SU-DHL-6 (cell line): ENCODE measurements at regions not wholly inside any gene's neighbourhood (a gene's known extent, or its start where the extent isn't known, plus 50 kb on each side); places are given as distances from the start of the nearest gene placed in this dataset.

ENCODE experiments used
- H2AFZ ChIP-seq: fragments of 200-600 bp; sonication (generic); 2 replicates; pipeline ENCODE4 v1.6.1; 2014; ENCODE audit warnings: low read depth, mild to moderate bottlenecking, moderate library complexity, mixed read lengths, antibody characterized with exemption, low read length; ENCODE audit not compliant: severe bottlenecking
- H3F3A ChIP-seq: fragments of 200-600 bp; shearing (Covaris generic); 2 replicates; pipeline ENCODE4 v1.6.0; 2016; ENCODE audit warnings: antibody characterized with exemption, mild to moderate bottlenecking; ENCODE audit not compliant: insufficient read depth
- H3K27ac ChIP-seq: fragments of 200-600 bp; sonication (generic); 2 replicates; pipeline ENCODE4 v1.5.1; 2016; ENCODE audit warnings: low read depth, mild to moderate bottlenecking, low read length, moderate library complexity, mixed read lengths
- H3K27me3 ChIP-seq: fragments of 200-600 bp; sonication (generic), shearing (Covaris generic); 2 replicates; pipeline ENCODE4 v1.6.0; 2014; ENCODE audit warnings: mild to moderate bottlenecking, low read length
- H3K36me3 ChIP-seq: fragments of 200-600 bp; sonication (generic); 2 replicates; pipeline ENCODE4 v1.6.1; 2014; ENCODE audit warnings: mild to moderate bottlenecking, low read length, mixed read lengths
- H3K4me2 ChIP-seq: fragments of 300-600, 200-600 bp; shearing (Covaris generic), sonication (generic); 2 replicates; pipeline ENCODE4 v1.6.0; 2014; ENCODE audit warnings: low read length, low read depth, mild to moderate bottlenecking; ENCODE audit not compliant: poor library complexity, severe bottlenecking
- H3K4me3 ChIP-seq: fragments of 200-600 bp; sonication (generic); 2 replicates; pipeline ENCODE4 v1.5.1; 2014; ENCODE audit warnings: antibody characterized with exemption, low read length, mild to moderate bottlenecking, mixed read lengths; ENCODE audit not compliant: insufficient read depth, poor library complexity, severe bottlenecking
- H3K79me2 ChIP-seq: fragments of 200-600 bp; sonication (generic); 2 replicates; pipeline ENCODE4 v1.6.1; 2014; ENCODE audit warnings: mild to moderate bottlenecking, low read length, moderate library complexity; ENCODE audit not compliant: insufficient read depth
- H3K9ac ChIP-seq: fragments of 200-600 bp; sonication (generic); 2 replicates; pipeline ENCODE4 v1.7.0; 2014; ENCODE audit warnings: mild to moderate bottlenecking, low read length
- H3K9me2 ChIP-seq: fragments of 200-600 bp; sonication (generic); replicated peaks from 2 replicates; pipeline ENCODE4 v1.6.1; 2014; ENCODE audit warnings: low read length; ENCODE audit not compliant: insufficient read depth
- H3K9me3 ChIP-seq: fragments of 200-600 bp; sonication (generic); 2 replicates; pipeline ENCODE4 v1.6.1; 2014; ENCODE audit warnings: low read length, mixed read lengths; ENCODE audit not compliant: insufficient read depth
- H4K20me1 ChIP-seq: fragments of 200-600 bp; sonication (generic); 2 replicates; pipeline ENCODE4 v1.6.1; 2014; ENCODE audit warnings: low read depth, mild to moderate bottlenecking, antibody characterized with exemption, low read length, moderate library complexity, mixed read lengths
- EZH2phosphoT487 ChIP-seq: fragments of 200-600 bp; sonication (generic), shearing (Covaris generic); conservative IDR thresholded peaks from 2 replicates; pipeline ENCODE4 v1.6.1; 2018; ENCODE audit warnings: mild to moderate bottlenecking, antibody characterized with exemption, low read length, moderate library complexity, mixed read lengths
- TF ChIP-seq, protein P1 (sequence below): fragments of 200-600 bp; sonication (generic); IDR thresholded peaks from one replicate; pipeline ENCODE4 v1.5.1; 2017; ENCODE audit warnings: antibody characterized with exemption, mild to moderate bottlenecking, low read length, moderate library complexity; ENCODE audit not compliant: insufficient read depth, poor library complexity, severe bottlenecking

DNA sequence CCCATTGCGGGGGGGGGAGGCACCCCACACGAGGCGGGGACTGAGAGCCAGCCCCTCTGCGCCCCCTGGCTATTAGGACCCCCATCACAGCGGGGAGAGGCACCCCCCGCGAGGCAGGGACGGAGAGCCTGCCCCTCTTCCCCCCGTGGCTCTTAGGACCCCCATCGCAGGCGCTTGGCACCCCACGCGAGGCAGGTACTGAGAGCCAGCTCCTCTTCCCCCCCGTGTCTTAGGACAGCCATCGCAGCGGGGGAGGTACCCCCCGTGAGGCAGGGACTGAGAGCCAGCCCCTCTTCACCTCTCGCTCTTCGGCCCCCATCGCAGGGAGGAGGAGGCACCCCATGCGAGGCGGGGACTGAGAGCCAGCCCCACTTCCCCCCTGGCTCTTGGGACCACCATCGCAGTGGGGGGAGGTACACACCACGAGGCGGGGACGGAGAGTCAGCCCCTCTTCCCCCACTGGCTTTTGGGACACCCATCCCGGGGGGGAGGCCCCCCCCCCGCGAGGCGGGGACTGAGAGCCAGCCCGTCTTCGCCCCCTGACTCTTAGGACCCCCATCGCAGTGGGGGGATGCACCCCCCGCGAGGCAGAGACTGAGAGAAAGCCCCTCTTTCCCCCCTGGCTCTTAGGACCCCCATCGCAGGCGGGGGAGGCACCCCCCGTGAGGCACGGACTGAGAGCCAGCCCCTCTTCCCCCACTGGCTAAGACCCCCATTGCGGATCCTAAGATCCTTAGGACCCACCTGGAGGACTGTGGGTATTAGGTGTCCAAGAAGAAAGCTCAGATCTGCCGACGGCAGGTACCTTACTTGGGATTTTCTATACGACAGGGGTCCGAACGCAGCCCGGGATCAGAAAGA is 198.6 kb upstream of the PZP start:
- TF ChIP-seq, protein P1, sequence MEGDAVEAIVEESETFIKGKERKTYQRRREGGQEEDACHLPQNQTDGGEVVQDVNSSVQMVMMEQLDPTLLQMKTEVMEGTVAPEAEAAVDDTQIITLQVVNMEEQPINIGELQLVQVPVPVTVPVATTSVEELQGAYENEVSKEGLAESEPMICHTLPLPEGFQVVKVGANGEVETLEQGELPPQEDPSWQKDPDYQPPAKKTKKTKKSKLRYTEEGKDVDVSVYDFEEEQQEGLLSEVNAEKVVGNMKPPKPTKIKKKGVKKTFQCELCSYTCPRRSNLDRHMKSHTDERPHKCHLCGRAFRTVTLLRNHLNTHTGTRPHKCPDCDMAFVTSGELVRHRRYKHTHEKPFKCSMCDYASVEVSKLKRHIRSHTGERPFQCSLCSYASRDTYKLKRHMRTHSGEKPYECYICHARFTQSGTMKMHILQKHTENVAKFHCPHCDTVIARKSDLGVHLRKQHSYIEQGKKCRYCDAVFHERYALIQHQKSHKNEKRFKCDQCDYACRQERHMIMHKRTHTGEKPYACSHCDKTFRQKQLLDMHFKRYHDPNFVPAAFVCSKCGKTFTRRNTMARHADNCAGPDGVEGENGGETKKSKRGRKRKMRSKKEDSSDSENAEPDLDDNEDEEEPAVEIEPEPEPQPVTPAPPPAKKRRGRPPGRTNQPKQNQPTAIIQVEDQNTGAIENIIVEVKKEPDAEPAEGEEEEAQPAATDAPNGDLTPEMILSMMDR: no peak
- TF ChIP-seq EZH2phosphoT487: no peak
- H3K27ac ChIP-seq: no peak overlapping the region
- H3K4me3 ChIP-seq: no peak overlapping the region
- no peaks in the 10 kb centered on the region for H4K20me1 ChIP-seq
- no peaks in the 10 kb centered on the region for H3K9me3 ChIP-seq
- H3K79me2 ChIP-seq: no peaks in the 10 kb centered on the region
- H3K9me2 ChIP-seq: no peaks in the 10 kb centered on the region
- H3K4me2 ChIP-seq: no peak overlapping the region
- H3F3A ChIP-seq: no peaks in the 10 kb centered on the region
- H3K27me3 ChIP-seq: no peaks in the 10 kb centered on the region
- H3K9ac ChIP-seq: no peak overlapping the region
- H3K36me3 ChIP-seq: no peaks in the 10 kb centered on the region
- H2AFZ ChIP-seq: no peak overlapping the region

DNA sequence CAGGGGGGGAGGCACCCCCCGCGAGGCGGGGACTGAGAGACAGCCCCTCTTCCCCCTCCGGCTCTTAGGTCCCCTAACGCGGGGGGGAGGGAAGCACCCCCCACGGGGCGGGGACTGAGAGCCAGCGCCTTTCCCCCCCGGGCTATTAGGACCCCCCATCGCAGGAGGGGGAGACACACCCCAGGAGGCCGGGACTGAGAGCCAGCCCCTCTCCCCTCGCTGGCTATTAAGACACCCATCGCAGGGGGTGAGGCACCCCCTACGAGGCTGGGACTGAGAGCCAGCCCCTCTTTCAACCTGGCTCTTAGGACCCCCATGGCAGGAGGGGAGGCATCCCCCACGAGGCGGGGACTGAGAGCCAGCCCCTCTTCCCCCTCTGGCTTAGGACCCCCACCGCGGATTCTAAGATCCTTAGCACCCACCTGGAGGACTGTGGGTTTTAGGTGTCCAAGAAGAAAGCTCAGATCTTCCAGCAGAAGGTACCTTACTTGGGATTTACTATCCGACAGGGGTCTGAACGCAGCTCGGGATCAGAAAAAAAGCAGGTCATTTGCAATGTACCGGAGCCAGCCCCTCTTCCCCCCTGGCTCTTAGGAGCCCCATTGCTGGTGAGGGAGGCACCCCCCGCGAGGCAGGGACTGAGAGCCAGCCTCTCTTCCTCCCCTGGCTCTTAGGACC is 197.8 kb upstream of the PZP start:
- H2AFZ ChIP-seq: no peak overlapping the region
- H3K9me3 ChIP-seq: no peaks in the 10 kb centered on the region
- H3K4me2 ChIP-seq: no peak overlapping the region
- H3K4me3 ChIP-seq: no peak overlapping the region
- H3K27me3 ChIP-seq: no peaks in the 10 kb centered on the region
- no peaks in the 10 kb centered on the region for H3F3A ChIP-seq
- H3K27ac ChIP-seq: no peak overlapping the region
- H3K9ac ChIP-seq: no peak overlapping the region
- H4K20me1 ChIP-seq: no peaks in the 10 kb centered on the region
- TF ChIP-seq, protein P1: no peak
- no peak for TF ChIP-seq EZH2phosphoT487
- no peaks in the 10 kb centered on the region for H3K9me2 ChIP-seq
- H3K36me3 ChIP-seq: no peaks in the 10 kb centered on the region
- no peaks in the 10 kb centered on the region for H3K79me2 ChIP-seq

DNA sequence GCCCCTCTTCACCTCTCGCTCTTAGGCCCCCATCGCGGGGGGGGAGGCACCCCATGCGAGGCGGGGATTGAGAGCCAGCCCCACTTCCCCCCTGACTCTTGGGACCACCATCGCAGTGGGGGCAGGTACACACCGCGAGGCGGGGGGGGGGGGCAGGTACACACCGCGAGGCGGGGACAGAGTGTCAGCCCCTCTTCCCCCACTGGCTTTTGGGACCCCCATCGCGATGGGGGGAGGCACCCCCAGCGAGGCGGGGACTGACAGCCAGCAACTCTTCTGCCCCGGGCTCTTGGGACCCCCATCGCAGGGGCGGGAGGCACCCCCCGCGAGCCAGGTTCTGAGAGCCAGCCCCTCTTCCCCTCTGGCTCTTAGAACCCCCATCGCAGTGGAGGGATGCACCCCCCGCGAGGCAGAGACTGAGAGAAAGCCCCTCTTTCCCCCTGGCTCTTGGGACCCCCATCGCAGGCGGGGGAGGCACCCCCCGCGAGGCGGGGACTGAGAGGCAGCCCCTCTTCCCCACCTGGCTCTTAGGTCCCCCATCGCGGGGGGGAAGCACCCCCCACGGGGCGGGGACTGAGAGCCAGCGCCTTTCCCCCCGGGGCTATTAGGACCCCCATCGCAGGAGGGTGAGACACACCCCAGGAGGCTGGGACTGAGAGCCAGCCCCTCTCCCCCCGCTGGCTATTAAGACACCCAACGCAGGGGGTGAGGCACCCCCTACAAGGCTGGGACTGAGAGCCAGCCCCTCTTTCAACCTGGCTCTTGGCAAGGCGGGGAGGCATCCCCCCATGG is 196.5 kb upstream of the PZP start:
- H3F3A ChIP-seq: no peaks in the 10 kb centered on the region
- H2AFZ ChIP-seq: no peak overlapping the region
- no peaks in the 10 kb centered on the region for H3K36me3 ChIP-seq

More for the DNA sequence above, 196.5 kb upstream of the PZP start:
- H4K20me1 ChIP-seq: no peaks in the 10 kb centered on the region
- H3K4me2 ChIP-seq: no peak overlapping the region
- H3K9me2 ChIP-seq: no peaks in the 10 kb centered on the region
- no peak overlapping the region for H3K9ac ChIP-seq
- H3K27me3 ChIP-seq: no peaks in the 10 kb centered on the region
- no peak overlapping the region for H3K4me3 ChIP-seq
- H3K79me2 ChIP-seq: no peaks in the 10 kb centered on the region
- TF ChIP-seq EZH2phosphoT487: no peak
- TF ChIP-seq, protein P1: no peak
- no peak overlapping the region for H3K27ac ChIP-seq
- H3K9me3 ChIP-seq: no peaks in the 10 kb centered on the region
